Mesenchymal stem cell (in vitro differentiated cells and primary cell): ENCODE measurements at regions not wholly inside any gene's neighbourhood (a gene's known extent, or its start where the extent isn't known, plus 50 kb on each side); places are given as distances from the start of the nearest gene placed in this dataset.

Source experiments
- DNase-seq: peaks from one replicate; pipeline ENCODE4 v3.0.0-alpha.2; 2013
- H2AFZ ChIP-seq: one replicate; pipeline ENCODE4 v1.6.1; 2013; ENCODE audit warnings: low read depth, mild to moderate bottlenecking, control low read depth, inconsistent platforms, low read length, moderate library complexity
- H2AK5ac ChIP-seq: 2 replicates; pipeline ENCODE4 v1.6.1; 2013; ENCODE audit warnings: low read length, moderate library complexity, mild to moderate bottlenecking, inconsistent platforms; ENCODE audit not compliant: severe bottlenecking
- H2BK120ac ChIP-seq: one replicate; pipeline ENCODE4 v1.6.1; 2013; ENCODE audit warnings: low read depth, mild to moderate bottlenecking, inconsistent platforms, low read length, moderate library complexity
- H2BK12ac ChIP-seq, 2 experiments: one replicate each; pipeline ENCODE4 v1.6.1; 2013; ENCODE audit warnings: inconsistent platforms in 2 of 2, low read length in 2 of 2, mild to moderate bottlenecking in 2 of 2, moderate library complexity in 2 of 2, control low read depth in 1 of 2
- H2BK15ac ChIP-seq: one replicate; pipeline ENCODE4 v1.6.1; 2013; ENCODE audit warnings: mild to moderate bottlenecking, low read depth, inconsistent platforms; ENCODE audit not compliant: poor library complexity, severe bottlenecking
- H2BK5ac ChIP-seq: 2 replicates; pipeline ENCODE4 v1.6.1; 2013; ENCODE audit warnings: low read depth, mild to moderate bottlenecking, low read length, control low read depth, inconsistent platforms; ENCODE audit not compliant: poor library complexity, severe bottlenecking
- H3K14ac ChIP-seq, 2 experiments: one replicate each; pipeline ENCODE4 v1.6.1; 2013; ENCODE audit warnings: inconsistent platforms in 2 of 2, low read length in 2 of 2, control low read depth in 1 of 2, mild to moderate bottlenecking in 1 of 2, moderate library complexity in 1 of 2
- H3K18ac ChIP-seq, 2 experiments: one replicate each; pipeline ENCODE4 v1.6.1; 2013; ENCODE audit warnings: inconsistent platforms in 2 of 2, low read length in 2 of 2, control low read depth in 1 of 2, low read depth in 1 of 2, mild to moderate bottlenecking in 1 of 2
- H3K23ac ChIP-seq, 2 experiments: one replicate each; pipeline ENCODE4 v1.6.1; 2013; ENCODE audit warnings: inconsistent platforms in 2 of 2, low read length in 2 of 2, mild to moderate bottlenecking in 2 of 2, moderate library complexity in 2 of 2, control low read depth in 1 of 2
- H3K27ac ChIP-seq: 2 replicates; pipeline ENCODE4 v1.5.1; 2013; ENCODE audit warnings: mild to moderate bottlenecking, moderate library complexity, low read length, control low read depth, inconsistent platforms; ENCODE audit not compliant: poor library complexity, severe bottlenecking
- H3K27me3 ChIP-seq, 2 experiments: 2 replicates each; pipeline versions ENCODE4 v1.6.1 to v1.7.0; 2013; ENCODE audit warnings: low read length in 2 of 2, mild to moderate bottlenecking in 2 of 2, moderate library complexity in 2 of 2, control low read depth in 1 of 2, inconsistent platforms in 1 of 2; ENCODE audit not compliant: control insufficient read depth in 1 of 2, insufficient read depth in 1 of 2
- H3K36me3 ChIP-seq, 2 experiments: 2 replicates each; pipeline versions ENCODE4 v1.6.1 to v1.7.0; 2013; ENCODE audit warnings: low read length in 2 of 2, control low read depth in 1 of 2, inconsistent platforms in 1 of 2, low read depth in 1 of 2, mild to moderate bottlenecking in 1 of 2; ENCODE audit not compliant: insufficient read depth in 2 of 2, control insufficient read depth in 1 of 2
- H3K4ac ChIP-seq, 2 experiments: one replicate each; pipeline ENCODE4 v1.6.1; 2013; ENCODE audit warnings: inconsistent platforms in 2 of 2, low read length in 2 of 2, mild to moderate bottlenecking in 2 of 2, moderate library complexity in 2 of 2, control low read depth in 1 of 2, low read depth in 1 of 2
- H3K4me1 ChIP-seq: 2 replicates; pipeline ENCODE4 v1.6.1; 2013; ENCODE audit warnings: low read depth, low read length, control low read depth; ENCODE audit not compliant: control insufficient read depth, insufficient read depth
- H3K4me2 ChIP-seq: 2 replicates; pipeline ENCODE4 v1.6.1; 2013; ENCODE audit warnings: low read length, mild to moderate bottlenecking, inconsistent platforms; ENCODE audit not compliant: poor library complexity, severe bottlenecking
- H3K4me3 ChIP-seq, 2 experiments: 2 replicates each; pipeline versions ENCODE4 v1.5.1 to v1.7.0; 2013; ENCODE audit warnings: low read length in 2 of 2, mild to moderate bottlenecking in 2 of 2, control low read depth in 1 of 2, low read depth in 1 of 2; ENCODE audit not compliant: insufficient read depth in 1 of 2
- H3K79me1 ChIP-seq: replicated peaks from 2 replicates; pipeline ENCODE4 v1.6.1; 2013; ENCODE audit warnings: mild to moderate bottlenecking, control low read depth, low read length, inconsistent platforms; ENCODE audit not compliant: poor library complexity, severe bottlenecking
- H3K9ac ChIP-seq: 2 replicates; pipeline ENCODE4 v1.7.0; 2013; ENCODE audit warnings: mild to moderate bottlenecking, low read length, moderate library complexity
- H3K9me3 ChIP-seq: 2 replicates; pipeline ENCODE4 v1.7.0; 2013; ENCODE audit warnings: mild to moderate bottlenecking, low read length; ENCODE audit not compliant: control insufficient read depth
- H4K8ac ChIP-seq: one replicate; pipeline ENCODE4 v1.6.1; 2013; ENCODE audit warnings: inconsistent platforms, mild to moderate bottlenecking, low read length, moderate library complexity
- H4K91ac ChIP-seq: one replicate; pipeline ENCODE4 v1.6.1; 2013; ENCODE audit warnings: mild to moderate bottlenecking, low read length, inconsistent platforms
- WGBS: methylation state at CpG from one replicate; pipeline ENCODE4 v1.1.7; 2013; ENCODE audit warnings: mixed read lengths; 5-methylcytosine and 5-hydroxymethylcytosine counted together

GRCh38 chr17:65446043-65446442, 115.4 kb downstream of the AXIN2 start:
- H3K4me1 ChIP-seq: no peaks in the 10 kb centered on the region
- H2BK5ac ChIP-seq: no peak overlapping the region
- no peak overlapping the region for H2AK5ac ChIP-seq
- H3K27ac ChIP-seq: no peak overlapping the region
- 91% methylated on average over 3 of the region's 3 CpGs for WGBS
- no peak overlapping the region for H2AFZ ChIP-seq
- H4K91ac ChIP-seq: no peak overlapping the region
- H3K18ac ChIP-seq: no peak overlapping the region
- H3K4ac ChIP-seq: no peak overlapping the region
- H3K9me3 ChIP-seq: peaks cover 4% of the 10 kb centered on the region
- H3K14ac ChIP-seq: no peak overlapping the region
- H2BK120ac ChIP-seq: no peak overlapping the region
- peaks cover 20 to 66% of the 10 kb centered on the region in 2 experiments for H3K27me3 ChIP-seq
- H3K79me1 ChIP-seq: no peaks in the 10 kb centered on the region
- H2BK15ac ChIP-seq: no peak overlapping the region
- no peak overlapping the region for H3K4me3 ChIP-seq
- no peak overlapping the region for H3K9ac ChIP-seq
- no peak overlapping the region for H3K4me2 ChIP-seq
- no peak for DNase-seq
- H3K23ac ChIP-seq: no peak overlapping the region
- H2BK12ac ChIP-seq: no peak overlapping the region
- no peaks in the 10 kb centered on the region for H3K36me3 ChIP-seq
- H4K8ac ChIP-seq: no peak overlapping the region

- no peaks in the 10 kb centered on the region for H3K4me1 ChIP-seq
- H3K4ac ChIP-seq: no peak overlapping the region
- no peak overlapping the region for H3K4me2 ChIP-seq
- H3K18ac ChIP-seq: no peak overlapping the region
- H2AK5ac ChIP-seq: no peak overlapping the region
- no peaks in the 10 kb centered on the region for H3K36me3 ChIP-seq
- H4K91ac ChIP-seq: no peak overlapping the region
- no peak overlapping the region for H2BK120ac ChIP-seq
- H4K8ac ChIP-seq: no peak overlapping the region
- no peak overlapping the region for H3K4me3 ChIP-seq
- no peak overlapping the region for H3K9ac ChIP-seq
- no peak overlapping the region for H3K14ac ChIP-seq
- no peak overlapping the region for H2BK5ac ChIP-seq
- no peaks in the 10 kb centered on the region for H3K9me3 ChIP-seq
- WGBS: 84% methylated on average over 5 of the region's 5 CpGs
- H3K27me3 ChIP-seq: peaks cover 20 to 72% of the 10 kb centered on the region in 2 experiments
- DNase-seq: no peak
- no peaks in the 10 kb centered on the region for H3K79me1 ChIP-seq
- H3K23ac ChIP-seq: no peak overlapping the region
- H2AFZ ChIP-seq: no peak overlapping the region
- H3K27ac ChIP-seq: no peak overlapping the region
- no peak overlapping the region for H2BK15ac ChIP-seq
- H2BK12ac ChIP-seq: no peak overlapping the region
These were observed 117.4 kb downstream of the AXIN2 start for GRCh38 chr17:65444049-65444448.

GRCh38 chr17:65442691-65443090, 118.8 kb downstream of the AXIN2 start:
- Histone ChIP-seq H3K4me1 (no peaks in the 10 kb centered on the region), H3K27ac (no peak overlapping the region), H4K91ac (no peak overlapping the region), H2AK5ac (no peak overlapping the region), H2AFZ (no peak overlapping the region), H3K14ac (no peak overlapping the region), H3K4me2 (no peak overlapping the region), H4K8ac (no peak overlapping the region), H3K36me3 (no peaks in the 10 kb centered on the region), H3K18ac (no peak overlapping the region), H3K27me3 (peaks cover 20 to 60% of the 10 kb centered on the region in 2 experiments), H2BK120ac (no peak overlapping the region), H2BK15ac (no peak overlapping the region), H3K9me3 (no peaks in the 10 kb centered on the region), H2BK12ac (no peak overlapping the region), H3K4ac (no peak overlapping the region), H2BK5ac (no peak overlapping the region), H3K79me1 (no peaks in the 10 kb centered on the region), H3K4me3 (no peak overlapping the region), H3K23ac (no peak overlapping the region), H3K9ac (no peak overlapping the region)
- DNase-seq: no peak
- 67% methylated on average over 1 of the region's 1 CpG for WGBS

GRCh38 chr17:65442250-65442649, 119.2 kb downstream of the AXIN2 start:
- no peaks in the 10 kb centered on the region for H3K79me1 ChIP-seq
- 90% methylated on average over 6 of the region's 6 CpGs for WGBS
- H2BK15ac ChIP-seq: no peak overlapping the region
- no peak overlapping the region for H4K91ac ChIP-seq
- no peak overlapping the region for H4K8ac ChIP-seq
- no peak for DNase-seq
- H3K36me3 ChIP-seq: no peaks in the 10 kb centered on the region
- H3K14ac ChIP-seq: no peak overlapping the region
- H2BK5ac ChIP-seq: no peak overlapping the region
- no peak overlapping the region for H2BK120ac ChIP-seq
- peaks cover 16 to 55% of the 10 kb centered on the region in 2 experiments for H3K27me3 ChIP-seq
- no peaks in the 10 kb centered on the region for H3K9me3 ChIP-seq
- H3K4me3 ChIP-seq: no peak overlapping the region
- no peak overlapping the region for H2AK5ac ChIP-seq
- no peak overlapping the region for H3K23ac ChIP-seq
- no peak overlapping the region for H3K4ac ChIP-seq
- no peak overlapping the region for H2BK12ac ChIP-seq
- no peak overlapping the region for H3K27ac ChIP-seq
- H3K9ac ChIP-seq: no peak overlapping the region
- no peak overlapping the region for H2AFZ ChIP-seq
- H3K4me1 ChIP-seq: no peaks in the 10 kb centered on the region
- no peak overlapping the region for H3K4me2 ChIP-seq
- H3K18ac ChIP-seq: no peak overlapping the region
